GM12891 (cell line): ENCODE measurements at regions not wholly inside any gene's neighbourhood (a gene's known extent, or its start where the extent isn't known, plus 50 kb on each side); places are given as distances from the start of the nearest gene placed in this dataset.

Experiments
- POLR2A ChIP-seq: IDR thresholded peaks from 2 replicates; pipeline ENCODE4 v1.6.1; 2011; ENCODE audit warnings: low read depth, low read length, control low read depth
- TAF1 ChIP-seq: IDR thresholded peaks from 2 replicates; pipeline ENCODE4 v1.6.1; 2011; ENCODE audit warnings: low read depth, low read length, control low read depth

GRCh38 chr4:27928761-27929540 is 1068.3 kb downstream of the STIM2 start:
- no peak for TF ChIP-seq TAF1
- no peak for TF ChIP-seq POLR2A
